ENCODE measurements at regions not wholly inside any gene's neighbourhood (a gene's known extent, or its start where the extent isn't known, plus 50 kb on each side); places are given as distances from the start of the nearest gene placed in this dataset.

- CTCF ChIA-PET: no interaction called here
- peaks cover 0 to 2% (median 0%) of the 10 kb centered on the region in 4 experiments for H3K4me1 ChIP-seq (ENCODE audit: control extremely low read depth in 1 of 4, control insufficient read depth in 4 of 4, insufficient read depth in 4 of 4, low read length in 3 of 4)
- no peaks in the 10 kb centered on the region for H3K9me3 ChIP-seq (ENCODE audit: control extremely low read depth in 1 of 5, control insufficient read depth in 4 of 5, insufficient read depth in 2 of 5, low read depth in 1 of 5, low read length in 4 of 5)
- no peaks in the 10 kb centered on the region for H3K27me3 ChIP-seq (replicated peaks in 2 of 5; ENCODE audit: control insufficient read depth in 4 of 5, insufficient read depth in 5 of 5, low read length in 4 of 5)
- WGBS (ENCODE audit: insufficient coverage): 90% methylated on average over 4 of the region's 6 CpGs
- no peaks in the 10 kb centered on the region for H3K36me3 ChIP-seq (ENCODE audit: control insufficient read depth in 4 of 4, insufficient read depth in 4 of 4, low read length in 3 of 4)
- no peak for DNase-seq
- no peak overlapping the region for H3K4me3 ChIP-seq (ENCODE audit: control insufficient read depth in 1 of 7, extremely low read depth in 1 of 7, insufficient read depth in 4 of 7, low read depth in 2 of 7, low read length in 6 of 7)
- POLR2A ChIA-PET: no interaction called here
- H3K27ac ChIP-seq (ENCODE audit: insufficient read depth in 1 of 2, low read depth in 1 of 2, low read length in 2 of 2, poor library complexity in 1 of 2, severe bottlenecking in 2 of 2): no peak overlapping the region
Observed at GRCh38 chr13:99875391-99875790, 96.2 kb downstream of the ZIC5 start.

DNA sequence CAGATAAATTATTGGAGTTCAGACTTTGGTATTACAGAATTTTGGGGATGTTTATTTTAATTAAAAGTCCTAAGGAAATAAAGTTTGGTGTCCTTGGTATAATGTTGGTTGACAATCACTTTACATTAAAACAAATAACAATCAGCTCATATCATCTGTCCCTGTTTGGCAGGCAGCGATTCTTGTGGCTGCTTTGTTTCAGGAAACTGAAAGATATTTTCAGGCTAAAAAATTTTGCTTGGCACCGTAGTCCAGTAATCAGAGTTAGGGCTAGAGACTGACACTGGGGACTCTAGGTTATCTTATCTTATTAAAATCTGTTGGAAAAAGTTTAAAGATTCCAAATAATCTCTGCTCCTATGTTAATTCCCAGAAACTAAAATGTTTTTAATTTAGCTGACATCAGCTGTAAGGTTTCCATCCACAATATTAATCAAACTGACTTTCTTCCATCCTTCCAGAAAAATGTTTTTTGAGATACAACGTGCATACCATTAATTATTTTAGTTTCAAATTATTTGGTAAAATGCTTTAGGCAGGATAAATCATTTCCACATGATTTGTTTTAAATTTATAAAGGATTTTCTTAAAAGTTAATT is 97.6 kb downstream of the ZIC5 start:
- ChIA-PET POLR2A (no interaction called here), CTCF (no interaction called here)
- Histone ChIP-seq H3K36me3 (ENCODE audit: control insufficient read depth in 4 of 4, insufficient read depth in 4 of 4, low read length in 3 of 4) (no peaks in the 10 kb centered on the region), H3K27me3 (replicated peaks in 2 of 5; ENCODE audit: control insufficient read depth in 4 of 5, insufficient read depth in 5 of 5, low read length in 4 of 5) (no peaks in the 10 kb centered on the region), H3K4me1 (ENCODE audit: control extremely low read depth in 1 of 4, control insufficient read depth in 4 of 4, insufficient read depth in 4 of 4, low read length in 3 of 4) (peaks cover 0 to 2% (median 0%) of the 10 kb centered on the region in 4 experiments), H3K4me3 (ENCODE audit: control insufficient read depth in 1 of 7, extremely low read depth in 1 of 7, insufficient read depth in 4 of 7, low read depth in 2 of 7, low read length in 6 of 7) (no peak overlapping the region), H3K27ac (ENCODE audit: insufficient read depth in 1 of 2, low read depth in 1 of 2, low read length in 2 of 2, poor library complexity in 1 of 2, severe bottlenecking in 2 of 2) (no peak overlapping the region), H3K9me3 (ENCODE audit: control extremely low read depth in 1 of 5, control insufficient read depth in 4 of 5, insufficient read depth in 2 of 5, low read depth in 1 of 5, low read length in 4 of 5) (no peaks in the 10 kb centered on the region)
- peak in 1 of 3 donors; percentile 37 for DNase-seq
- no CpG with 5 or more reads among the region's 3 CpGs for WGBS (ENCODE audit: insufficient coverage)

GRCh38 chr13:99873141-99873540 is 98.4 kb downstream of the ZIC5 start:
- DNase-seq: no peak
- ChIA-PET POLR2A (no interaction called here), CTCF (no interaction called here)
- no CpG with 5 or more reads among the region's 2 CpGs for WGBS (ENCODE audit: insufficient coverage)
- peaks cover 0 to 2% (median 0%) of the 10 kb centered on the region in 4 experiments for H3K4me1 ChIP-seq (ENCODE audit: control extremely low read depth in 1 of 4, control insufficient read depth in 4 of 4, insufficient read depth in 4 of 4, low read length in 3 of 4)
- no peak overlapping the region for H3K27ac ChIP-seq (ENCODE audit: insufficient read depth in 1 of 2, low read depth in 1 of 2, low read length in 2 of 2, poor library complexity in 1 of 2, severe bottlenecking in 2 of 2)
- H3K36me3 ChIP-seq (ENCODE audit: control insufficient read depth in 4 of 4, insufficient read depth in 4 of 4, low read length in 3 of 4): no peaks in the 10 kb centered on the region
- H3K4me3 ChIP-seq (ENCODE audit: control insufficient read depth in 1 of 7, extremely low read depth in 1 of 7, insufficient read depth in 4 of 7, low read depth in 2 of 7, low read length in 6 of 7): no peak overlapping the region
- no peaks in the 10 kb centered on the region for H3K9me3 ChIP-seq (ENCODE audit: control extremely low read depth in 1 of 5, control insufficient read depth in 4 of 5, insufficient read depth in 2 of 5, low read depth in 1 of 5, low read length in 4 of 5)
- no peaks in the 10 kb centered on the region for H3K27me3 ChIP-seq (replicated peaks in 2 of 5; ENCODE audit: control insufficient read depth in 4 of 5, insufficient read depth in 5 of 5, low read length in 4 of 5)

GRCh38 chr13:99871249-99871898 is 100.2 kb downstream of the ZIC5 start:
- peak in 2 of 3 donors; percentile 5 to 18 for DNase-seq
- H3K9me3 ChIP-seq (ENCODE audit: control extremely low read depth in 1 of 5, control insufficient read depth in 4 of 5, insufficient read depth in 2 of 5, low read depth in 1 of 5, low read length in 4 of 5): no peaks in the 10 kb centered on the region
- no peak overlapping the region for H3K27ac ChIP-seq (ENCODE audit: insufficient read depth in 1 of 2, low read depth in 1 of 2, low read length in 2 of 2, poor library complexity in 1 of 2, severe bottlenecking in 2 of 2)
- CTCF ChIA-PET: no interaction called here
- no peak overlapping the region for H3K4me3 ChIP-seq (ENCODE audit: control insufficient read depth in 1 of 7, extremely low read depth in 1 of 7, insufficient read depth in 4 of 7, low read depth in 2 of 7, low read length in 6 of 7)
- H3K36me3 ChIP-seq (ENCODE audit: control insufficient read depth in 4 of 4, insufficient read depth in 4 of 4, low read length in 3 of 4): no peaks in the 10 kb centered on the region
- POLR2A ChIA-PET: no interaction called here
- 100% methylated on average over 1 of the region's 6 CpGs for WGBS (ENCODE audit: insufficient coverage)
- H3K27me3 ChIP-seq (replicated peaks in 2 of 5; ENCODE audit: control insufficient read depth in 4 of 5, insufficient read depth in 5 of 5, low read length in 4 of 5): no peaks in the 10 kb centered on the region
- peaks cover 0 to 2% (median 0%) of the 10 kb centered on the region in 4 experiments for H3K4me1 ChIP-seq (ENCODE audit: control extremely low read depth in 1 of 4, control insufficient read depth in 4 of 4, insufficient read depth in 4 of 4, low read length in 3 of 4)

GRCh38 chr13:99870541-99870940 is 101.0 kb downstream of the ZIC5 start:
- no peaks in the 10 kb centered on the region for H3K36me3 ChIP-seq (ENCODE audit: control insufficient read depth in 4 of 4, insufficient read depth in 4 of 4, low read length in 3 of 4)
- POLR2A ChIA-PET: no interaction called here
- peaks cover 0 to 2% (median 0%) of the 10 kb centered on the region in 4 experiments for H3K4me1 ChIP-seq (ENCODE audit: control extremely low read depth in 1 of 4, control insufficient read depth in 4 of 4, insufficient read depth in 4 of 4, low read length in 3 of 4)
- H3K27ac ChIP-seq (ENCODE audit: insufficient read depth in 1 of 2, low read depth in 1 of 2, low read length in 2 of 2, poor library complexity in 1 of 2, severe bottlenecking in 2 of 2): no peak overlapping the region
- CTCF ChIA-PET: no interaction called here
- H3K4me3 ChIP-seq (ENCODE audit: control insufficient read depth in 1 of 7, extremely low read depth in 1 of 7, insufficient read depth in 4 of 7, low read depth in 2 of 7, low read length in 6 of 7): no peak overlapping the region
- DNase-seq: no peak
- 95% methylated on average over 6 of the region's 6 CpGs for WGBS (ENCODE audit: insufficient coverage)
- H3K9me3 ChIP-seq (ENCODE audit: control extremely low read depth in 1 of 5, control insufficient read depth in 4 of 5, insufficient read depth in 2 of 5, low read depth in 1 of 5, low read length in 4 of 5): no peaks in the 10 kb centered on the region
- H3K27me3 ChIP-seq (replicated peaks in 2 of 5; ENCODE audit: control insufficient read depth in 4 of 5, insufficient read depth in 5 of 5, low read length in 4 of 5): no peaks in the 10 kb centered on the region

DNA sequence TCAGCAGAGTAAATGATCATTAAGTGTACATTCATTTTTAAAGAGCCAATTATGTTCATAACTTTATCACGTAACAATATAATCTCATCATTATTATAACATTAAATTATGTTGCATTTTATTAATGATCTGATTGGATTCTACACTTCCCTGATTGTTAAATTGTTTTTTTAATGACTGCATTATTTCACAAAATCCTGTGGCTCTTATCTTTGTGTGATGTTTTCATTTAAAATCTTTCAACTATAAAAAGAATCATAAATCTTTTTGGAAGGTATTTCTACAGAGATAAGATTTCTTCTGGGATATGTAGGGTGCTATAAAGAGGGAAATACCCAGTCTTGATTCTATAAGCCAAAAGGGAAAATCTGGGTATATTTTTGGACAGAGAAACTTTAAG is 101.7 kb downstream of the ZIC5 start:
- no peak for DNase-seq

DNA sequence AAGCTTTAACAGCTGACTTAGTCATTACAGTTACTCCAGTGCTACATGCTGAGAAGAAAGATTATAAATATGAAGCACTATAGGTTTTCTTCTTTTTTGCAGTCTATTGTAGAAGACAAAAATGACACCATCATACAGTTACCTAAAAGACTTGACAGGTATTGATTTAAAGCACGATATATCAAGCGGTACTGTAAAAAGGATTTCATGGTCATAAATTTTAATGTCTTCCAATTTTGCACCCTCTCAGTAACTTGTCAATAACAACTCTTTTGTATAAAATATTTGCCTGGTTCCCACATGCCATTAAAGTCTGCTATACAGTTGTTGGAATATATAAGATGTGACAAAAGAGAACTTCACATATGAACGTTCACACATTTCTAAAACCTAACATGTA is 102.8 kb downstream of the ZIC5 start:
- Histone ChIP-seq H3K4me1 (ENCODE audit: control extremely low read depth in 1 of 4, control insufficient read depth in 4 of 4, insufficient read depth in 4 of 4, low read length in 3 of 4) (peaks cover 0 to 2% (median 0%) of the 10 kb centered on the region in 4 experiments), H3K27ac (ENCODE audit: insufficient read depth in 1 of 2, low read depth in 1 of 2, low read length in 2 of 2, poor library complexity in 1 of 2, severe bottlenecking in 2 of 2) (no peak overlapping the region), H3K27me3 (replicated peaks in 2 of 5; ENCODE audit: control insufficient read depth in 4 of 5, insufficient read depth in 5 of 5, low read length in 4 of 5) (no peaks in the 10 kb centered on the region), H3K4me3 (ENCODE audit: control insufficient read depth in 1 of 7, extremely low read depth in 1 of 7, insufficient read depth in 4 of 7, low read depth in 2 of 7, low read length in 6 of 7) (no peak overlapping the region), H3K36me3 (ENCODE audit: control insufficient read depth in 4 of 4, insufficient read depth in 4 of 4, low read length in 3 of 4) (no peaks in the 10 kb centered on the region), H3K9me3 (ENCODE audit: control extremely low read depth in 1 of 5, control insufficient read depth in 4 of 5, insufficient read depth in 2 of 5, low read depth in 1 of 5, low read length in 4 of 5) (no peaks in the 10 kb centered on the region)
- ChIA-PET CTCF (no interaction called here), POLR2A (no interaction called here)
- no CpG with 5 or more reads among the region's 3 CpGs for WGBS (ENCODE audit: insufficient coverage)
- no peak for DNase-seq

More for the DNA sequence above, 101.7 kb downstream of the ZIC5 start:
- no peaks in the 10 kb centered on the region for H3K36me3 ChIP-seq (ENCODE audit: control insufficient read depth in 4 of 4, insufficient read depth in 4 of 4, low read length in 3 of 4)
- no peak overlapping the region for H3K4me3 ChIP-seq (ENCODE audit: control insufficient read depth in 1 of 7, extremely low read depth in 1 of 7, insufficient read depth in 4 of 7, low read depth in 2 of 7, low read length in 6 of 7)
- H3K4me1 ChIP-seq (ENCODE audit: control extremely low read depth in 1 of 4, control insufficient read depth in 4 of 4, insufficient read depth in 4 of 4, low read length in 3 of 4): peaks cover 0 to 2% (median 0%) of the 10 kb centered on the region in 4 experiments
- ChIA-PET CTCF (no interaction called here), POLR2A (no interaction called here)
- no peak overlapping the region for H3K27ac ChIP-seq (ENCODE audit: insufficient read depth in 1 of 2, low read depth in 1 of 2, low read length in 2 of 2, poor library complexity in 1 of 2, severe bottlenecking in 2 of 2)
- no peaks in the 10 kb centered on the region for H3K27me3 ChIP-seq (replicated peaks in 2 of 5; ENCODE audit: control insufficient read depth in 4 of 5, insufficient read depth in 5 of 5, low read length in 4 of 5)
- H3K9me3 ChIP-seq (ENCODE audit: control extremely low read depth in 1 of 5, control insufficient read depth in 4 of 5, insufficient read depth in 2 of 5, low read depth in 1 of 5, low read length in 4 of 5): no peaks in the 10 kb centered on the region
- no CpG with 5 or more reads among the region's 1 CpG for WGBS (ENCODE audit: insufficient coverage)

Measured in common myeloid progenitor, CD34-positive (primary cell).